Suprapubic skin (tissue), 4 donors: ENCODE measurements at regions not wholly inside any gene's neighbourhood (a gene's known extent, or its start where the extent isn't known, plus 50 kb on each side); places are given as distances from the start of the nearest gene placed in this dataset.
A peak's percentile ranks its signal among the peaks of the same experiment; 100 is the strongest.

Experiments
- DNase-seq, 2 donors: peaks; one replicate each; pipeline ENCODE4 v3.0.0-alpha.2; 2019; ENCODE audit warnings: low spot score in 2 of 2
- H3K27ac ChIP-seq: fragments of 200-600 bp; sonication (generic); one replicate; pipeline ENCODE4 v1.5.1; 2019
- H3K27me3 ChIP-seq: fragments of 200-600 bp; sonication (generic); one replicate; pipeline ENCODE4 v1.5.1; 2019
- H3K36me3 ChIP-seq: fragments of 200-600 bp; sonication (generic); one replicate; pipeline ENCODE4 v1.5.1; 2019
- H3K4me1 ChIP-seq: fragments of 200-600 bp; sonication (generic); one replicate; pipeline ENCODE4 v1.5.1; 2019
- H3K4me3 ChIP-seq: fragments of 200-600 bp; sonication (generic); one replicate; pipeline ENCODE4 v1.5.1; 2019; ENCODE audit warnings: mild to moderate bottlenecking
- H3K9me3 ChIP-seq: fragments of 200-600 bp; sonication (generic); one replicate; pipeline ENCODE4 v1.5.1; 2019
- CTCF ChIP-seq, 2 donors: fragments of 200-600 bp in 1 of 2; fragments of 450-650 bp in 1 of 2; sonication (generic) in 1 of 2; IDR thresholded peaks; one replicate each; pipeline ENCODE4 v1.5.1; 2016 to 2019; ENCODE audit warnings: antibody characterized with exemption in 2 of 2, mild to moderate bottlenecking in 1 of 2, moderate library complexity in 1 of 2
- EP300 ChIP-seq: sonication (generic); formaldehyde crosslinking; IDR thresholded peaks from one replicate; pipeline ENCODE4 v1.6.1; 2017; ENCODE audit warnings: antibody characterized with exemption
- POLR2A ChIP-seq, 2 donors: fragments of 450-650 bp; IDR thresholded peaks; one replicate each; pipeline ENCODE4 v1.6.1; 2017; ENCODE audit warnings: antibody characterized with exemption in 2 of 2, mild to moderate bottlenecking in 2 of 2, moderate library complexity in 2 of 2
- POLR2AphosphoS5 ChIP-seq, 3 donors: sonication (generic); formaldehyde crosslinking; IDR thresholded peaks; one replicate each; pipeline ENCODE4 v1.6.1; 2017; ENCODE audit warnings: antibody characterized with exemption in 3 of 3
- WGBS: methylation state at CpG from one replicate; pipeline ENCODE4 v1.1.5; 2018; 5-methylcytosine and 5-hydroxymethylcytosine counted together

DNA sequence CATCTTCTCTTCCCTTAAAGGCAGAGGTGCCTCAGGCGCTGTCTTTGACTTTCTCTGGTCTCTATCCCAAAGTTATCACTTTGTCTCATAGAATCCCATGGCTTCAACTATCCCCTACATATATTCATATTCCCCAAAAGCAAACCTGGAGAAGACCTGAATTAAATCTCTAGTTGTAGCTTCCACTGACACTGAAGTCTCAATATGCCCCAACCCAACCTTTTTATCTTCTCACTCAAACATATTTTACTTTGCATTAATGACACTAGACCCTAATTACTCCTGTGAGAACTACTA, 354.5 kb upstream of the DUSP10 start:
- no peak for TF ChIP-seq EP300
- H3K9me3 ChIP-seq, result no peaks in the 10 kb centered on the region
- WGBS, result 87% methylated on average over 1 of the region's 1 CpG
- H3K27me3 ChIP-seq, result no peaks in the 10 kb centered on the region
- DNase-seq, result no peak
- H3K4me3 ChIP-seq, result no peak overlapping the region
- no peak overlapping the region for H3K27ac ChIP-seq
- no peaks in the 10 kb centered on the region for H3K36me3 ChIP-seq
- H3K4me1 ChIP-seq, result no peaks in the 10 kb centered on the region

GRCh38 chr1:222095606-222096475, 354.0 kb upstream of the DUSP10 start:
- DNase-seq, result no peak
- H3K36me3 ChIP-seq, result no peaks in the 10 kb centered on the region
- no peaks in the 10 kb centered on the region for H3K27me3 ChIP-seq
- H3K27ac ChIP-seq, result no peak overlapping the region
- H3K9me3 ChIP-seq, result no peaks in the 10 kb centered on the region
- 48% methylated on average over 11 of the region's 11 CpGs for WGBS
- TF ChIP-seq POLR2A (IDR thresholded peaks at IDR 0.05) (no peak), CTCF (IDR thresholded peaks at IDR 0.05) (peak; percentile 36 to 61)
- H3K4me1 ChIP-seq, result no peaks in the 10 kb centered on the region
- no peak overlapping the region for H3K4me3 ChIP-seq

GRCh38 chr1:222093518-222093917, 351.6 kb upstream of the DUSP10 start:
- H3K9me3 ChIP-seq, result no peaks in the 10 kb centered on the region
- TF ChIP-seq EP300, result no peak
- H3K27me3 ChIP-seq, result no peaks in the 10 kb centered on the region
- no peaks in the 10 kb centered on the region for H3K36me3 ChIP-seq
- 60% methylated on average over 4 of the region's 4 CpGs for WGBS
- H3K4me3 ChIP-seq, result no peak overlapping the region
- no peak overlapping the region for H3K27ac ChIP-seq
- no peaks in the 10 kb centered on the region for H3K4me1 ChIP-seq
- DNase-seq, result no peak

GRCh38 chr1:222090103-222090502, 348.2 kb upstream of the DUSP10 start:
- WGBS, result 91% methylated on average over 4 of the region's 4 CpGs
- Histone ChIP-seq H3K9me3 (no peaks in the 10 kb centered on the region), H3K4me3 (no peak overlapping the region), H3K27me3 (no peaks in the 10 kb centered on the region), H3K36me3 (no peaks in the 10 kb centered on the region), H3K27ac (no peak overlapping the region), H3K4me1 (no peaks in the 10 kb centered on the region)
- TF ChIP-seq POLR2A (IDR thresholded peaks at IDR 0.05), result no peak
- TF ChIP-seq CTCF (IDR thresholded peaks at IDR 0.05), result no peak
- TF ChIP-seq EP300, result no peak
- TF ChIP-seq POLR2AphosphoS5 (IDR thresholded peaks at IDR 0.05), result no peak
- no peak for DNase-seq

DNA sequence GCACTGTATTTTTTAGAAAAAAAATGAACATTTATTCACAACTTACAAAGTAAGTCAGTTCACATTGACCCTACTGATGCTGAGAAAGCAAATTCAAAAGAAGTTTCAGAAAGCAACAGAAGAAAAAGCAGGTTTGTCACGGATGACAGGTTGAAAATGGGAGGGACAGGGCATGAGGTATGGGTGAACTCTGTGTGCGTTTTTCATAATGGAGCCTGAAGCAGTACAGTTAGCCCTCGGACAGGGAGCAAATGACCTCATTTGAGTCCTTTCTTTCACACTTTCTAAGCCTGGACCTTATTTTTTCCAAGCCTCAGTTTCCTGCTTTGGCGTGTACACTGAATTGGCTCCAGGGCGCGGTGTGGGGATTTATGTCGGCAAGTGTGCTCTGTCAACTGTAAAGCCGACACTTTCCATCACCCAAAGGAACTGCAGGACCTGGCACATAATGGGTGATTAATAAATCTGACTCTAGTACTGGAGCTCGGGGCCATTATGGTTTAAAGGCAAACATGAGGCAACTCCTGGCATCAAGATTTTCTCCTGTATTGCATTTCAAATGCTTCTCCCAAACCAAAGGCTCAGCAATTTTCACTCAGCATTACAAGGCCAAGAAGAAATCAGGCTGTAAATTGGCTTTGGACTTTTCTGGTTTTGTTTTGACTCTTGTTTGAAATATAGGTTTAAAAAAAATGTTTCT, 345.5 kb upstream of the DUSP10 start:
- H3K9me3 ChIP-seq, result no peaks in the 10 kb centered on the region
- TF ChIP-seq POLR2AphosphoS5 (IDR thresholded peaks at IDR 0.05), result no peak
- no peak for TF ChIP-seq EP300
- no peak for TF ChIP-seq CTCF (IDR thresholded peaks at IDR 0.05)
- no peak for TF ChIP-seq POLR2A (IDR thresholded peaks at IDR 0.05)
- no peaks in the 10 kb centered on the region for H3K4me1 ChIP-seq
- no peak overlapping the region for H3K4me3 ChIP-seq
- DNase-seq, result no peak
- H3K27me3 ChIP-seq, result no peaks in the 10 kb centered on the region
- H3K36me3 ChIP-seq, result no peaks in the 10 kb centered on the region
- H3K27ac ChIP-seq, result no peak overlapping the region
- 61% methylated on average over 9 of the region's 9 CpGs for WGBS

- WGBS, result 66% methylated on average over 1 of the region's 1 CpG
- TF ChIP-seq POLR2AphosphoS5 (IDR thresholded peaks at IDR 0.05) (no peak), POLR2A (IDR thresholded peaks at IDR 0.05) (no peak), CTCF (IDR thresholded peaks at IDR 0.05) (no peak), EP300 (no peak)
- H3K4me1 ChIP-seq, result no peaks in the 10 kb centered on the region
- no peak overlapping the region for H3K4me3 ChIP-seq
- no peaks in the 10 kb centered on the region for H3K36me3 ChIP-seq
- no peaks in the 10 kb centered on the region for H3K9me3 ChIP-seq
- no peak for DNase-seq
- no peak overlapping the region for H3K27ac ChIP-seq
- H3K27me3 ChIP-seq, result no peaks in the 10 kb centered on the region
Measured at GRCh38 chr1:222084996-222085395, 343.1 kb upstream of the DUSP10 start.
